Type B pancreatic cell (in vitro differentiated cells): ENCODE measurements at regions not wholly inside any gene's neighbourhood (a gene's known extent, or its start where the extent isn't known, plus 50 kb on each side); places are given as distances from the start of the nearest gene placed in this dataset.

ENCODE experiments used
- DNase-seq: peaks from one replicate; pipeline ENCODE4 v3.0.0; 2021; ENCODE audit warnings: mixed read lengths; ENCODE audit not compliant: unreplicated experiment; ENCODE audit errors: extremely low spot score
- H3K27ac Mint-ChIP-seq: 2 replicates; pipeline ENCODE4 v1.8.0; 2021; ENCODE audit warnings: mild to moderate bottlenecking, mixed read lengths
- H3K27me3 Mint-ChIP-seq: 2 replicates; pipeline ENCODE4 v1.8.0; 2021; ENCODE audit warnings: mixed read lengths
- H3K36me3 Mint-ChIP-seq: 2 replicates; pipeline ENCODE4 v1.8.0; 2021; ENCODE audit warnings: mixed read lengths
- H3K4me1 Mint-ChIP-seq: one replicate; pipeline ENCODE4 v1.8.0; 2021; ENCODE audit warnings: mixed read lengths; ENCODE audit not compliant: unreplicated experiment
- H3K4me3 Mint-ChIP-seq: 2 replicates; pipeline ENCODE4 v1.8.0; 2021; ENCODE audit warnings: mild to moderate bottlenecking, mixed read lengths
- H3K9me3 Mint-ChIP-seq: 2 replicates; pipeline ENCODE4 v1.8.0; 2021; ENCODE audit warnings: mixed read lengths
- TF ChIP-seq, protein P1 (sequence below): fragments of 200-600 bp; sonication (generic); conservative IDR thresholded peaks from 2 replicates; pipeline ENCODE4 v1.5.0; 2021; ENCODE audit warnings: antibody characterized with exemption, mild to moderate bottlenecking

DNA sequence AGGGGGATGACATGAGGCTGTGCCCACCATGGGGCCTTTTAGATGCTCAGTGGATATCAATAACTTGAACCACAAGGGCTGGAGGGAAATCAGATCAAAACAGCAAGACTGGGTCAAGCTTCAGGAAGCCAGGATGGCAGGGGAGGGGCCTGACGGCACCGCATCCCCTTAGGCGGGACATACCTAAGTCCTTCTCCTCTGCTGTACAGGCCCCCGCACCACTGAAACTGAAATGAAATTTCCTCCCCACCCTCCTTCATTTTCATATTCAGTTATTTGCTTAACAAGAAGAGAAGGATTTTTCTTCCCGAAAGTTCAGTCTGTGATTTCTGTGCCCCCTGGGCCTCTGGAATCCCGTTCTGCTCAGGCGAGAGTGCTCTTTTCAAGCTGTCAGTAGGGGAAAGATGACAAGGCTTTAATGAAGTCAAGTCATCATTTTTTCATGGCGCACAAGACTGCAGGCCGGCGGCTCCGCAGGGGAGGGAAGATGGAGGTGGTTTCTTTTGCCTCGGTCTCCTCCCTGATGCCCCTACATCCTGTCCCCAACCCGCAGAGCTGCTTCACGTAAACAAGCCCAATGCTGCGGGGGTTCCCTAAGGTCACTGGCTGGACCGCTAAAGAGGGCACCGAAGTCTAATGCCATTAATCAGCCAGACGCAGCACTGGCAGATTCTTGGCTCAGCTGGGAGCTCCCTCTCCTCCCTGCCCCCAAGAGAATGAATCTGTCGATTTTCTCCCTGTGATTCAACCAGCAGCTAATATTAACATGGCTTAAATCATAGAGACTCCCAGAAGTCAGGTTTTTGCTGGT is 264.8 kb downstream of the C1orf94 start:
- H3K4me3 Mint-ChIP-seq: no peak overlapping the region
- no peaks in the 10 kb centered on the region for H3K9me3 Mint-ChIP-seq
- DNase-seq: no peak
- TF ChIP-seq, protein P1, sequence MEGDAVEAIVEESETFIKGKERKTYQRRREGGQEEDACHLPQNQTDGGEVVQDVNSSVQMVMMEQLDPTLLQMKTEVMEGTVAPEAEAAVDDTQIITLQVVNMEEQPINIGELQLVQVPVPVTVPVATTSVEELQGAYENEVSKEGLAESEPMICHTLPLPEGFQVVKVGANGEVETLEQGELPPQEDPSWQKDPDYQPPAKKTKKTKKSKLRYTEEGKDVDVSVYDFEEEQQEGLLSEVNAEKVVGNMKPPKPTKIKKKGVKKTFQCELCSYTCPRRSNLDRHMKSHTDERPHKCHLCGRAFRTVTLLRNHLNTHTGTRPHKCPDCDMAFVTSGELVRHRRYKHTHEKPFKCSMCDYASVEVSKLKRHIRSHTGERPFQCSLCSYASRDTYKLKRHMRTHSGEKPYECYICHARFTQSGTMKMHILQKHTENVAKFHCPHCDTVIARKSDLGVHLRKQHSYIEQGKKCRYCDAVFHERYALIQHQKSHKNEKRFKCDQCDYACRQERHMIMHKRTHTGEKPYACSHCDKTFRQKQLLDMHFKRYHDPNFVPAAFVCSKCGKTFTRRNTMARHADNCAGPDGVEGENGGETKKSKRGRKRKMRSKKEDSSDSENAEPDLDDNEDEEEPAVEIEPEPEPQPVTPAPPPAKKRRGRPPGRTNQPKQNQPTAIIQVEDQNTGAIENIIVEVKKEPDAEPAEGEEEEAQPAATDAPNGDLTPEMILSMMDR: no peak
- no peak overlapping the region for H3K27ac Mint-ChIP-seq
- no peaks in the 10 kb centered on the region for H3K36me3 Mint-ChIP-seq
- peaks cover 42% of the 10 kb centered on the region for H3K27me3 Mint-ChIP-seq
- peaks cover 7% of the 10 kb centered on the region for H3K4me1 Mint-ChIP-seq

DNA sequence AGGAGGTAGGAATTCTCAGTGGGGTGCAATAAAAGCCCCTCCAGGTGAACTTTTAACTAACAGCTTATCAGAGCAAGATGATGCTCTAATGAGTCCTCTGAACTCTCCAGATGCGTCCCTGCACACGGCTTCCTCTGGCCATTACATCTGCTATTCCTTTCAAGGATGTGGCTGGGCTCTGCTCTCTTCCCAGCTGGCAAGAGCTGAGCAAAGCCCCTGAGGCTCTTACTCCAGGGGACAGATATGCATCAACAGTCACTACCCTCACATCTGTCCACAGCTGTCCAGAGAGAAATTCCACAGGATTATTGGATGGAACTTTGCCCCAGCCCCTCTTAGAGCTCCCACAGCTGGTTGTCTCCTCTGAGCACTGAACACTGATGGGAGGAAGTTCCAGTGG is 267.8 kb downstream of the C1orf94 start:
- DNase-seq: no peak
- TF ChIP-seq, protein P1: no peak
- Mint-ChIP-seq H3K27ac (no peak overlapping the region), H3K4me3 (no peak overlapping the region), H3K36me3 (no peaks in the 10 kb centered on the region), H3K4me1 (peaks cover 7% of the 10 kb centered on the region), H3K9me3 (no peaks in the 10 kb centered on the region), H3K27me3 (peaks cover 52% of the 10 kb centered on the region)

DNA sequence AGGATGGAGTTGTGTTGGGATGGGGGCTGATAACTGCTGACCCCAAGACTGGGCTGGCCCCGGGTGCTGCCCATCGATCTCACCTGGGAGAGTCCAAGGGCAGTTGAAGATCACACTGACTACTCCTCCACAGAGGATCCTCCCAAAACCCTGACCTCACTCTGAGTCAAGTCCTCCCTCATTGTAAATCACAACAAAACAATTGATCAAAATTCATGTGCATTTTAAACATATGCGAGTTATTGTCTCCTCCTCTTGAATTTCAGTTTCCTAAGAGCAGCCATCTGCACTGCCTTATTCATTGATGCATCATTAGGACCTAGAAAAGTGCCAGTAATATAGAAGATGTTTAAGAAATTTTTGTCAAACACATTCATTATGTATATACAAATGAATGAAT is 273.6 kb downstream of the C1orf94 start:
- no peak overlapping the region for H3K4me3 Mint-ChIP-seq

DNA sequence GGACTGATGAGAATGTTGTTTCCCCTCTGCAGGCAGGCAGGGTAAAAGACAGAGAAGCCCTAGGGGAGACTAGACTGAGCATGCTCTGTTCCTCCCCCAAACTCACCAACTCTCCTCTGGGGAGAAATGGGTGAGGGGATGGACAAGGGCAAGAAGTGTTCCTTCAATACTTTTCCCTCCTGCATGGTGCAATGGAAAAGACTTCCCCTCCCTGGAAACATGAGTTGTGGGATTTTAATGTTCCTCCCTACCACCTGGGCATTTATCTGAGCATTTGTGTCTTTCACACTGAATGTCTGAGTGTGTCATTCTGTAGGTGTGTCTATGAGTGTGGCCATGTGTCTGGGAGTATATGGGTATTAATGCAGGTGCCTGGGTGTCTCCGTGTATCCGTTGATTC is 275.7 kb downstream of the C1orf94 start:
- H3K9me3 Mint-ChIP-seq: no peaks in the 10 kb centered on the region
- H3K27me3 Mint-ChIP-seq: peaks cover 39% of the 10 kb centered on the region
- H3K4me3 Mint-ChIP-seq: no peak overlapping the region
- no peak for DNase-seq
- TF ChIP-seq, protein P1: no peak
- no peaks in the 10 kb centered on the region for H3K4me1 Mint-ChIP-seq
- H3K27ac Mint-ChIP-seq: no peak overlapping the region
- no peaks in the 10 kb centered on the region for H3K36me3 Mint-ChIP-seq

More for the DNA sequence above, 273.6 kb downstream of the C1orf94 start:
- H3K27me3 Mint-ChIP-seq: peaks cover 48% of the 10 kb centered on the region
- no peaks in the 10 kb centered on the region for H3K4me1 Mint-ChIP-seq
- H3K9me3 Mint-ChIP-seq: no peaks in the 10 kb centered on the region
- TF ChIP-seq, protein P1: no peak
- no peak for DNase-seq
- no peak overlapping the region for H3K27ac Mint-ChIP-seq
- no peaks in the 10 kb centered on the region for H3K36me3 Mint-ChIP-seq

DNA sequence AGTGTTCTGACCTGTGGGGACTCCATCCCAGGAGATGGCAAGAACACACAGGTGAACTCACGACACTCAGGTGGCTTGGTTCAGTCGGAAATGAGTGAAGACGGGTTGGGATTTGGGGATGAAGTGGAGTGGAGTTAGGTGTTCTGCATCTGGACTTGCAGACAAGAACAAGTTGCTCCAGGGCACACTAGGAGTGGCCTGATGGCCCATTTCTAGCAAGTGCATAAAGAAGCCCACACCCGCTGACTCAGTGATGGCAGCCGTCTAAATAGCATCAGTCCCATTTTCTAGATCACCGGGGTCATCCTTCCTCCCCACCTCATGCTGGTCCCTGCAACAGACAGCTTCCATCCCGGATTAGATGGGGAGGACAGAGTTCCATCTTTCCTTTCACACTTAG is 278.4 kb downstream of the C1orf94 start:
- H3K27me3 Mint-ChIP-seq: peaks cover 37% of the 10 kb centered on the region
- no peaks in the 10 kb centered on the region for H3K9me3 Mint-ChIP-seq
- TF ChIP-seq, protein P1: no peak
- H3K4me1 Mint-ChIP-seq: no peaks in the 10 kb centered on the region
- H3K4me3 Mint-ChIP-seq: no peak overlapping the region
- H3K27ac Mint-ChIP-seq: no peak overlapping the region
- H3K36me3 Mint-ChIP-seq: no peaks in the 10 kb centered on the region
- no peak for DNase-seq
